Neural progenitor cell (in vitro differentiated cells): ENCODE measurements at regions not wholly inside any gene's neighbourhood (a gene's known extent, or its start where the extent isn't known, plus 50 kb on each side); places are given as distances from the start of the nearest gene placed in this dataset.

Source experiments
- EZH2 ChIP-seq: fragments of 200-600 bp; sonication (generic); IDR thresholded peaks from 2 replicates; pipeline ENCODE4 v1.6.1; 2017; ENCODE audit warnings: antibody characterized with exemption, mild to moderate bottlenecking, moderate library complexity
- TF ChIP-seq, protein P1 (sequence below): fragments of 200-600 bp; sonication (generic); IDR thresholded peaks from 2 replicates; pipeline ENCODE4 v1.5.1; 2017; ENCODE audit warnings: antibody characterized with exemption, mild to moderate bottlenecking

- TF ChIP-seq, protein P1, sequence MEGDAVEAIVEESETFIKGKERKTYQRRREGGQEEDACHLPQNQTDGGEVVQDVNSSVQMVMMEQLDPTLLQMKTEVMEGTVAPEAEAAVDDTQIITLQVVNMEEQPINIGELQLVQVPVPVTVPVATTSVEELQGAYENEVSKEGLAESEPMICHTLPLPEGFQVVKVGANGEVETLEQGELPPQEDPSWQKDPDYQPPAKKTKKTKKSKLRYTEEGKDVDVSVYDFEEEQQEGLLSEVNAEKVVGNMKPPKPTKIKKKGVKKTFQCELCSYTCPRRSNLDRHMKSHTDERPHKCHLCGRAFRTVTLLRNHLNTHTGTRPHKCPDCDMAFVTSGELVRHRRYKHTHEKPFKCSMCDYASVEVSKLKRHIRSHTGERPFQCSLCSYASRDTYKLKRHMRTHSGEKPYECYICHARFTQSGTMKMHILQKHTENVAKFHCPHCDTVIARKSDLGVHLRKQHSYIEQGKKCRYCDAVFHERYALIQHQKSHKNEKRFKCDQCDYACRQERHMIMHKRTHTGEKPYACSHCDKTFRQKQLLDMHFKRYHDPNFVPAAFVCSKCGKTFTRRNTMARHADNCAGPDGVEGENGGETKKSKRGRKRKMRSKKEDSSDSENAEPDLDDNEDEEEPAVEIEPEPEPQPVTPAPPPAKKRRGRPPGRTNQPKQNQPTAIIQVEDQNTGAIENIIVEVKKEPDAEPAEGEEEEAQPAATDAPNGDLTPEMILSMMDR, result no peak
- no peak for TF ChIP-seq EZH2
Observed at GRCh38 chr12:41980390-41980789, 164.3 kb downstream of the GXYLT1 start.
